H1 (cell line): ENCODE measurements at regions not wholly inside any gene's neighbourhood (a gene's known extent, or its start where the extent isn't known, plus 50 kb on each side); places are given as distances from the start of the nearest gene placed in this dataset.

ENCODE experiments used
- CTCF ChIA-PET: fragments of 300-600 bp; sonication (Branson Sonifier 250); formaldehyde crosslinking; loops from one replicate; lab custom pipeline; 2021; ENCODE audit not compliant: partially characterized antibody; lab: Charles Lee
- POLR2A ChIA-PET: fragments of 300-600 bp; sonication (Branson Sonifier 250); formaldehyde crosslinking; loops from one replicate; lab custom pipeline; 2021; ENCODE audit warnings: inconsistent platforms; ENCODE audit not compliant: partially characterized antibody; lab: Charles Lee
- DNase-seq, 2 experiments: peaks; one replicate each; pipeline versions ENCODE4 v3.0.0 to v3.0.0-alpha.2; 2010 to 2022; ENCODE audit warnings: low spot score in 2 of 2, low read depth in 1 of 2, mixed read lengths in 1 of 2
- FAIRE-seq: peaks from 2 replicates; lab custom pipeline; 2011; peaks lifted over from hg19 to GRCh38; lab: Jason Lieb, UNC
- H2AFZ ChIP-seq: 2 replicates; pipeline ENCODE4 v1.8.1; 2012; ENCODE audit warnings: low read length, inconsistent platforms
- H2AK5ac ChIP-seq: 2 replicates; pipeline ENCODE4 v1.6.1; 2013; ENCODE audit warnings: low read depth, low read length
- H2BK120ac ChIP-seq: replicated peaks from 2 replicates; pipeline ENCODE3; 2013; ENCODE audit warnings: low read depth, low read length, inconsistent platforms
- H2BK12ac ChIP-seq: 2 replicates; pipeline ENCODE4 v1.6.1; 2013; ENCODE audit warnings: low read depth, low read length
- H2BK15ac ChIP-seq: 2 replicates; pipeline ENCODE4 v1.6.1; 2013; ENCODE audit warnings: low read length
- H2BK20ac ChIP-seq: 2 replicates; pipeline ENCODE4 v1.6.1; 2013; ENCODE audit warnings: low read length
- H2BK5ac ChIP-seq: 2 replicates; pipeline ENCODE4 v1.6.1; 2013; ENCODE audit warnings: low read depth, low read length
- H3K14ac ChIP-seq: 2 replicates; pipeline ENCODE4 v1.6.1; 2013; ENCODE audit warnings: inconsistent platforms; ENCODE audit not compliant: insufficient read length
- H3K18ac ChIP-seq: 2 replicates; pipeline ENCODE4 v1.6.1; 2013; ENCODE audit warnings: low read length; ENCODE audit errors: extremely low read depth
- H3K23ac ChIP-seq: 2 replicates; pipeline ENCODE4 v1.6.1; 2013; ENCODE audit warnings: inconsistent platforms; ENCODE audit not compliant: insufficient read length
- H3K23me2 ChIP-seq: 2 replicates; pipeline ENCODE4 v1.6.1; 2013; ENCODE audit warnings: low read depth, low read length
- H3K27ac ChIP-seq: 2 replicates; pipeline ENCODE4 v1.6.1; 2011; ENCODE audit warnings: low read depth, low read length, inconsistent platforms
- H3K27me3 ChIP-seq, 4 experiments: replicated peaks in 1 of 4; 1 replicate in 1 of 4; 2 replicates in 3 of 4; pipeline versions ENCODE4 v1.6.1 to v1.8.1; 2011 to 2013; ENCODE audit warnings: low read length in 3 of 4, mild to moderate bottlenecking in 3 of 4, inconsistent platforms in 2 of 4, mixed read lengths in 2 of 4, moderate library complexity in 1 of 4; ENCODE audit not compliant: control insufficient read depth in 3 of 4, insufficient read depth in 3 of 4; ENCODE audit errors: extremely low read depth in 1 of 4
- H3K36me3 ChIP-seq, 4 experiments: 2 replicates each; pipeline versions ENCODE4 v1.6.1 to v1.8.1; 2011 to 2013; ENCODE audit warnings: mild to moderate bottlenecking in 4 of 4, low read length in 3 of 4, moderate library complexity in 2 of 4, control low read depth in 1 of 4, inconsistent platforms in 1 of 4; ENCODE audit not compliant: insufficient read depth in 4 of 4, control insufficient read depth in 2 of 4
- H3K4ac ChIP-seq: replicated peaks from 2 replicates; pipeline ENCODE3; 2013; ENCODE audit warnings: low read length, low read depth, mixed read lengths, inconsistent platforms; ENCODE audit not compliant: insufficient read length
- H3K4me1 ChIP-seq, 4 experiments: replicated peaks in 1 of 4; 1 replicate in 1 of 4; 2 replicates in 3 of 4; pipeline versions ENCODE4 v1.6.1 to v1.8.1; 2011 to 2013; ENCODE audit warnings: low read length in 3 of 4, inconsistent platforms in 2 of 4, mixed read lengths in 1 of 4; ENCODE audit not compliant: insufficient read depth in 4 of 4, control insufficient read depth in 3 of 4
- H3K4me2 ChIP-seq, 2 experiments: 2 replicates each; pipeline versions ENCODE4 v1.6.1 to v1.8.1; 2011 to 2013; ENCODE audit warnings: low read depth in 2 of 2, low read length in 2 of 2, control low read depth in 1 of 2, inconsistent platforms in 1 of 2, mild to moderate bottlenecking in 1 of 2; ENCODE audit not compliant: insufficient read depth in 1 of 2
- H3K4me3 ChIP-seq, 4 experiments: fragments of 200-600, 300-600 bp in 1 of 4; sonication (generic), shearing (Covaris generic), sonication (Bioruptor Twin) in 1 of 4; 2 replicates each; pipeline versions ENCODE4 v1.5.1 to v1.8.1; 2011 to 2016; ENCODE audit warnings: low read length in 4 of 4, low read depth in 3 of 4, control low read depth in 2 of 4, inconsistent platforms in 2 of 4, mild to moderate bottlenecking in 2 of 4, mixed read lengths in 1 of 4, moderate library complexity in 1 of 4; ENCODE audit not compliant: insufficient read depth in 2 of 4; ENCODE audit errors: extremely low read depth in 1 of 4
- H3K56ac ChIP-seq: replicated peaks from 2 replicates; pipeline ENCODE3; 2013; ENCODE audit warnings: low read depth, mild to moderate bottlenecking, mixed read lengths, low read length, inconsistent platforms; ENCODE audit not compliant: insufficient read length
- H3K79me1 ChIP-seq: 2 replicates; pipeline ENCODE4 v1.6.1; 2013; ENCODE audit warnings: low read depth, low read length, control low read depth
- H3K79me2 ChIP-seq, 2 experiments: 2 replicates each; pipeline versions ENCODE4 v1.6.1 to v1.8.1; 2012 to 2013; ENCODE audit warnings: low read length in 2 of 2, mild to moderate bottlenecking in 2 of 2, inconsistent platforms in 1 of 2; ENCODE audit not compliant: insufficient read depth in 2 of 2, control insufficient read depth in 1 of 2
- H3K9ac ChIP-seq, 4 experiments: replicated peaks in 1 of 4; 1 replicate in 1 of 4; 2 replicates in 3 of 4; pipeline versions ENCODE4 v1.6.1 to v1.8.1; 2011 to 2013; ENCODE audit warnings: low read depth in 3 of 4, low read length in 3 of 4, control low read depth in 2 of 4, mild to moderate bottlenecking in 2 of 4, moderate library complexity in 2 of 4, inconsistent platforms in 1 of 4; ENCODE audit errors: extremely low read depth in 1 of 4
- H3K9me3 ChIP-seq, 2 experiments: 2 replicates each; pipeline versions ENCODE4 v1.6.1 to v1.8.1; 2012 to 2013; ENCODE audit warnings: mild to moderate bottlenecking in 2 of 2, moderate library complexity in 2 of 2, control low read depth in 1 of 2, inconsistent platforms in 1 of 2, low read depth in 1 of 2, low read length in 1 of 2, mixed read lengths in 1 of 2; ENCODE audit not compliant: insufficient read depth in 2 of 2
- H4K20me1 ChIP-seq, 2 experiments: replicated peaks in 1 of 2; 2 replicates each; pipeline versions ENCODE3 to v1.8.1; 2011 to 2013; ENCODE audit warnings: inconsistent platforms in 2 of 2, low read length in 2 of 2, mild to moderate bottlenecking in 1 of 2; ENCODE audit not compliant: insufficient read depth in 2 of 2, control insufficient read depth in 1 of 2
- H4K5ac ChIP-seq: 2 replicates; pipeline ENCODE4 v1.6.1; 2013; ENCODE audit warnings: low read length, low read depth, mixed read lengths, inconsistent platforms; ENCODE audit not compliant: insufficient read length
- H4K8ac ChIP-seq: 2 replicates; pipeline ENCODE4 v1.8.0; 2013; ENCODE audit warnings: mild to moderate bottlenecking, moderate library complexity, low read length, inconsistent platforms; ENCODE audit not compliant: insufficient read depth; ENCODE audit errors: extremely low read depth
- H4K91ac ChIP-seq: replicated peaks from 2 replicates; pipeline ENCODE3; 2013; ENCODE audit warnings: low read length, mixed read lengths, inconsistent platforms; ENCODE audit not compliant: insufficient read length
- BACH1 ChIP-seq: IDR thresholded peaks from 2 replicates; pipeline ENCODE4 v1.6.1; 2012; ENCODE audit warnings: low read length, improper control_type of control experiment
- MAFK ChIP-seq: IDR thresholded peaks from 2 replicates; pipeline ENCODE4 v1.6.1; 2012; ENCODE audit warnings: low read depth, mild to moderate bottlenecking, improper control_type of control experiment, low read length
- SIN3A ChIP-seq, 2 experiments: IDR thresholded peaks in 1 of 2; conservative IDR thresholded peaks in 1 of 2; 2 replicates each; pipeline ENCODE4 v1.6.1; 2011 to 2012; ENCODE audit warnings: low read length in 2 of 2, improper control_type of control experiment in 1 of 2, low read depth in 1 of 2, mild to moderate bottlenecking in 1 of 2
- WGBS, 2 experiments: shearing (Covaris generic) in 1 of 2; methylation state at CpG; one replicate each; pipeline versions ENCODE4 v1.1.6 to v1.1.7; 2013 to 2015; ENCODE audit warnings: low lambda C conversion rate in 2 of 2, mixed read lengths in 2 of 2, inconsistent platforms in 1 of 2, low coverage in 1 of 2, missing lambda C conversion rate in 1 of 2; ENCODE audit not compliant: insufficient replicate concordance in 2 of 2, insufficient coverage in 1 of 2, insufficient read length in 1 of 2; ENCODE audit errors: extremely low coverage in 1 of 2, missing lambda C conversion rate in 1 of 2; 5-methylcytosine and 5-hydroxymethylcytosine counted together

GRCh38 chr5:56608217-56608925 is 207.0 kb upstream of the MAP3K1 start:
- no peak for FAIRE-seq

More at GRCh38 chr5:56608217-56608925, 207.0 kb upstream of the MAP3K1 start:
- H4K8ac ChIP-seq: no peak overlapping the region
- H3K4ac ChIP-seq: no peak overlapping the region
- H2BK5ac ChIP-seq: peak overlapping the region; percentile 60; the same call in 1 of the 2 replicates
- no peak overlapping the region for H2AFZ ChIP-seq
- H3K4me3 ChIP-seq: no peak overlapping the region
- no peak overlapping the region for H3K23ac ChIP-seq
- H3K14ac ChIP-seq: no peak overlapping the region
- no peaks in the 10 kb centered on the region for H3K79me1 ChIP-seq
- no peak for DNase-seq
- no peak overlapping the region for H3K27ac ChIP-seq
- peak overlapping the region in 1 of 2 experiments; percentile 11; a peak in 2 of 4 replicates for H3K4me2 ChIP-seq
- H3K9me3 ChIP-seq: peaks cover 2 to 5% of the 10 kb centered on the region in 2 experiments; a peak in 1 of 4 replicates
- peak overlapping the region; percentile 71; the same call in 1 of the 2 replicates for H2BK12ac ChIP-seq
- POLR2A ChIA-PET: no interaction called here
- H3K23me2 ChIP-seq: no peaks in the 10 kb centered on the region
- H2BK120ac ChIP-seq: no peak overlapping the region
- H3K18ac ChIP-seq: no peak overlapping the region; the same call in 1 of the 2 replicates
- no peak overlapping the region for H4K5ac ChIP-seq
- 83% methylated on average over 6 of the region's 6 CpGs; no CpG with 5 or more reads in 1 of the 2 experiments for WGBS, 2 experiments
- no peaks in the 10 kb centered on the region; a peak in 1 of 7 replicates for H3K27me3 ChIP-seq
- H4K91ac ChIP-seq: no peak overlapping the region
- peaks cover 0 to 13% (median 3%) of the 10 kb centered on the region in 4 experiments; a peak in 6 of 7 replicates for H3K4me1 ChIP-seq
- no peak overlapping the region for H2AK5ac ChIP-seq
- H2BK20ac ChIP-seq: 0 out of 2 replicates have a peak overlapping the region, but pooled peaks have one; percentile 61
- H3K56ac ChIP-seq: no peak overlapping the region
- no peaks in the 10 kb centered on the region for H3K36me3 ChIP-seq
- H3K79me2 ChIP-seq: no peaks in the 10 kb centered on the region
- TF ChIP-seq BACH1: peak; percentile 87
- peak; percentile 24; the same call in 1 of the 2 replicates for TF ChIP-seq MAFK
- TF ChIP-seq SIN3A (conservative IDR thresholded peaks at IDR 0.05 in 1 of 2, IDR thresholded peaks at IDR 0.05 in 1 of 2; ENCODE audit: low read depth in 1 of 2, low read length in 2 of 2): no peak
- TF ChIP-seq, all 59 proteins: peak for 2
- 0 out of 2 replicates have a peak overlapping the region, but pooled peaks have one; percentile 53 for H2BK15ac ChIP-seq
- no peak overlapping the region for H3K9ac ChIP-seq
- no peaks in the 10 kb centered on the region for H4K20me1 ChIP-seq
- CTCF ChIA-PET: interaction anchor here (1.1 to 1.4 kb wide), 2 partner anchors 55 to 219 kb away, joined by 3 to 4 read pairs; no protein-coding TSS in a partner anchor
